Gastroesophageal sphincter (tissue), 4 donors: ENCODE measurements at regions not wholly inside any gene's neighbourhood (a gene's known extent, or its start where the extent isn't known, plus 50 kb on each side); places are given as distances from the start of the nearest gene placed in this dataset.

Experiments
- ATAC-seq: fragments of 150-250 bp; one replicate; pipeline ENCODE4 v1.9.1; 2016; ENCODE audit warnings: mild to moderate bottlenecking, moderate library complexity
- H3K27ac ChIP-seq, 4 donors: fragments of 200-600 bp; sonication (generic) in 3 of 4; 1 replicate in 3 of 4; 2 replicates in 1 of 4; pipeline ENCODE4 v1.5.1; 2016 to 2019
- H3K27me3 ChIP-seq: fragments of 200-600 bp; sonication (generic); one replicate; pipeline ENCODE4 v1.5.1; 2019
- H3K36me3 ChIP-seq, 2 donors: fragments of 200-600 bp; sonication (generic); one replicate each; pipeline ENCODE4 v1.5.1; 2019; ENCODE audit warnings: control low read depth in 1 of 2
- H3K4me1 ChIP-seq, 3 donors: fragments of 200-600 bp; sonication (generic); 1 replicate in 2 of 3; 2 replicates in 1 of 3; pipeline ENCODE4 v1.5.1; 2016 to 2019; ENCODE audit warnings: control low read depth in 2 of 3
- H3K4me3 ChIP-seq, 2 donors: fragments of 200-600 bp; sonication (generic); one replicate each; pipeline ENCODE4 v1.5.1; 2019; ENCODE audit warnings: mild to moderate bottlenecking in 1 of 2, moderate library complexity in 1 of 2
- H3K9me3 ChIP-seq, 3 donors: fragments of 200-600 bp; sonication (generic); one replicate each; pipeline ENCODE4 v1.5.1; 2017 to 2019; ENCODE audit warnings: control low read depth in 2 of 3
- EP300 ChIP-seq: sonication (generic); formaldehyde crosslinking; IDR thresholded peaks from one replicate; pipeline ENCODE4 v1.6.1; 2017; ENCODE audit warnings: antibody characterized with exemption, mild to moderate bottlenecking
- POLR2A ChIP-seq, 2 donors: fragments of 450-650 bp; IDR thresholded peaks; one replicate each; pipeline ENCODE4 v1.6.1; 2017; ENCODE audit warnings: antibody characterized with exemption in 2 of 2, mild to moderate bottlenecking in 2 of 2, moderate library complexity in 1 of 2
- POLR2AphosphoS5 ChIP-seq: sonication (generic); formaldehyde crosslinking; IDR thresholded peaks from one replicate; pipeline ENCODE4 v1.6.1; 2017; ENCODE audit warnings: antibody characterized with exemption
- WGBS, 2 donors: methylation state at CpG; one replicate each; pipeline ENCODE4 v1.1.5; 2018; ENCODE audit warnings: low coverage in 1 of 2; 5-methylcytosine and 5-hydroxymethylcytosine counted together
- TF ChIP-seq, protein P1 (sequence below), 4 experiments: fragments of 200-600 bp in 2 of 4; fragments of 450-650 bp in 2 of 4; sonication (generic) in 1 of 4; IDR thresholded peaks; one replicate each; pipeline ENCODE4 v1.5.1; 2017 to 2019; ENCODE audit warnings: antibody characterized with exemption in 4 of 4, mild to moderate bottlenecking in 2 of 4, moderate library complexity in 2 of 4

DNA sequence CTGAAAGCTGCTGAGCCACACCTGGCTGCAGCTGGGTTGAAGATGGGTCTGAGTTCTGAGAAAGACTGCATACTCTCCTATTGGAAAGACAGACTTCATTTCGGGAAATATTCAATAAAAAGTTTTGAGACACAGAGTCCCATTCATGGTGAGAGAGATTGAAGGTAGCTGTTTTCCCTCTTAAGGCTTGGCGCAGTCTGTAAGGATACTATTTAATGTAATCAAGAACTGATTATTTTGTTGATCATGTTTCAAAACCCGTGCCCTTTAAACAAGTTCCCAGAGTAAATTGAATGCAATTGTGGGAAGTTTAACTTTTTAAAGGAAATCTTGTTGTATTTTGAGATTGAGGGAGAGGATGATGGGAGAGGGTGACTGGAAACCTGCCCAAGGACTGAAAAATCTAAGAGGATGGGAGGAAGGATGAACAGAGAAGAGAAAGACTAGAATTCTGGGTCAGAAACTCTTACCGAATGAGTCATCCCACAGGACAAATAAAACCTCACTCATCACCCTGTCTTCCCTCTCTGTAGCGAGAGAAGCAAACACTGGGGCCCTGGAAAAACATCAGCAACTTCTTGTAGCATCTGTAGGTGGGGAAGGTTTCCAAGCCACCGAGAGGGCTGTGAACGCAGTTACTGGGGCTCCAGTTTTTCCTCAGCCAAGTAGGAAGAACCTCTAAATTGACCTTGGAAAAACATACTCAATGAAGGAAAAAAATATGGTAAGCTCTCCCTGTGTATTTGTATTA is 193.2 kb upstream of the TPRG1 start:
- no peaks in the 10 kb centered on the region for H3K36me3 ChIP-seq
- H3K4me1 ChIP-seq, result peaks cover 0 to 19% (median 0%) of the 10 kb centered on the region in 3 donors
- peak overlapping the region in 2 of 4 donors; percentile 39 to 47 for H3K27ac ChIP-seq
- TF ChIP-seq POLR2AphosphoS5 (no peak), POLR2A (IDR thresholded peaks at IDR 0.05) (no peak), EP300 (no peak)
- TF ChIP-seq, protein P1, sequence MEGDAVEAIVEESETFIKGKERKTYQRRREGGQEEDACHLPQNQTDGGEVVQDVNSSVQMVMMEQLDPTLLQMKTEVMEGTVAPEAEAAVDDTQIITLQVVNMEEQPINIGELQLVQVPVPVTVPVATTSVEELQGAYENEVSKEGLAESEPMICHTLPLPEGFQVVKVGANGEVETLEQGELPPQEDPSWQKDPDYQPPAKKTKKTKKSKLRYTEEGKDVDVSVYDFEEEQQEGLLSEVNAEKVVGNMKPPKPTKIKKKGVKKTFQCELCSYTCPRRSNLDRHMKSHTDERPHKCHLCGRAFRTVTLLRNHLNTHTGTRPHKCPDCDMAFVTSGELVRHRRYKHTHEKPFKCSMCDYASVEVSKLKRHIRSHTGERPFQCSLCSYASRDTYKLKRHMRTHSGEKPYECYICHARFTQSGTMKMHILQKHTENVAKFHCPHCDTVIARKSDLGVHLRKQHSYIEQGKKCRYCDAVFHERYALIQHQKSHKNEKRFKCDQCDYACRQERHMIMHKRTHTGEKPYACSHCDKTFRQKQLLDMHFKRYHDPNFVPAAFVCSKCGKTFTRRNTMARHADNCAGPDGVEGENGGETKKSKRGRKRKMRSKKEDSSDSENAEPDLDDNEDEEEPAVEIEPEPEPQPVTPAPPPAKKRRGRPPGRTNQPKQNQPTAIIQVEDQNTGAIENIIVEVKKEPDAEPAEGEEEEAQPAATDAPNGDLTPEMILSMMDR (IDR thresholded peaks at IDR 0.05), result no peak
- no peaks in the 10 kb centered on the region for H3K27me3 ChIP-seq
- no peak overlapping the region for H3K4me3 ChIP-seq
- 22 to 46% methylated on average over 7 of the region's 7 CpGs for WGBS, 2 donors
- ATAC-seq, result peak; percentile 59
- no peaks in the 10 kb centered on the region for H3K9me3 ChIP-seq

DNA sequence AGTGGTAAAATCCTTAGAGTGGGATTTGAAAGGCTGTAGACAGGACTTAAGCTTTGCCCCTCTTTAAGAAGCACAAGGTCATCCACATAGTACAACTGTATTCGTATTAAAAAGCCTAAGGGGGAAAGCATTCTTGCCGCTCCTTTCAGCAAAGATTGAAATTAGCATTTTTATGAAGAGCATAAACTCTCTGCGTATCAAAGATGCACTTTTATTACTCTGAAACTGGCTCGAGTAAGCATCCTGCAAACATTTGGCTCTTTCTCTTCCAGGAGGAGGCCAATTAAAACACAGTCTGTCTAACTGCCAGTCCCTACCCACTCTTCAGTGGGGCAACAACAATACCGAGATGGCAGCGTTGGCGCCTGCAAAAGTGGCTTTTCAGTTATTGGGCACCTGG is 192.5 kb upstream of the TPRG1 start:
- 64 to 66% methylated on average over 5 to 7 of the region's 7 CpGs for WGBS, 2 donors
- Histone ChIP-seq H3K27me3 (no peaks in the 10 kb centered on the region), H3K4me3 (no peak overlapping the region), H3K27ac (peak overlapping the region in 3 of 4 donors; percentile 18 to 47 (median 39)), H3K4me1 (peaks cover 0 to 19% (median 0%) of the 10 kb centered on the region in 3 donors), H3K9me3 (no peaks in the 10 kb centered on the region), H3K36me3 (no peaks in the 10 kb centered on the region)
- TF ChIP-seq POLR2AphosphoS5, result no peak
- TF ChIP-seq, protein P1 (IDR thresholded peaks at IDR 0.05), result no peak
- no peak for TF ChIP-seq POLR2A (IDR thresholded peaks at IDR 0.05)
- TF ChIP-seq EP300, result no peak
- no peak for ATAC-seq

- ATAC-seq, result peak; percentile 29
- H3K4me3 ChIP-seq, result no peak overlapping the region
Observed at GRCh38 chr3:188979669-188980310, 192.0 kb upstream of the TPRG1 start.

DNA sequence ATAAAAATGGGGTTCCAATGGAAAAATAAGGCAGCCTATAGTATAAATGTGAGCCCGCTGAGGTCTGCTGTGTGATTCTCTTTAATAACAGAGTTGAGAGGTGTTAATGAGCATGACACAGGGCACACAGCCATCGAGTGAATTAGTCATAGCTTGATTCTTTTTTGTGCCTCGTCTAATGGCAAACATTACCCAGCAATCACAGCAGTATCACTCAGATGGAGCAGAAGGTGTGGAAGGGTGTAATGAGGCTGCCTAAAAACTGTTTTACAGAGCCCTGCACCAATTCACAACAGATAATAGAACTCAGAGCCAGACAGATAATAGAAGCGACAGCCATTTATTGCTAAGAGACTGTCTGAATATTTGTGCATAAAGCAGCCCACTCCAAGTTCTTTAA is 178.6 kb upstream of the TPRG1 start:
- Histone ChIP-seq H3K27ac (no peak overlapping the region), H3K9me3 (no peaks in the 10 kb centered on the region), H3K36me3 (no peaks in the 10 kb centered on the region), H3K27me3 (no peaks in the 10 kb centered on the region), H3K4me1 (no peaks in the 10 kb centered on the region), H3K4me3 (no peak overlapping the region)
- ATAC-seq, result no peak
- TF ChIP-seq, protein P1 (IDR thresholded peaks at IDR 0.05), result no peak
- TF ChIP-seq POLR2A (IDR thresholded peaks at IDR 0.05), result no peak
- TF ChIP-seq EP300, result no peak
- no peak for TF ChIP-seq POLR2AphosphoS5
- WGBS, 2 donors, result 55 to 68% methylated on average over 3 to 4 of the region's 4 CpGs

More at GRCh38 chr3:188979669-188980310, 192.0 kb upstream of the TPRG1 start:
- peaks cover 0 to 19% (median 0%) of the 10 kb centered on the region in 3 donors for H3K4me1 ChIP-seq
- no peaks in the 10 kb centered on the region for H3K9me3 ChIP-seq
- peak overlapping the region in 3 of 4 donors; percentile 18 to 47 (median 39) for H3K27ac ChIP-seq
- no peaks in the 10 kb centered on the region for H3K36me3 ChIP-seq
- H3K27me3 ChIP-seq, result no peaks in the 10 kb centered on the region
- WGBS, 2 donors, result 63 to 68% methylated on average over 6 of the region's 6 CpGs
- no peak for TF ChIP-seq EP300
- TF ChIP-seq POLR2A (IDR thresholded peaks at IDR 0.05), result no peak
- TF ChIP-seq POLR2AphosphoS5, result no peak
- TF ChIP-seq, protein P1 (IDR thresholded peaks at IDR 0.05), result no peak
